Activated CD4-positive, alpha-beta T cell treated with anti-CD3 and anti-CD28 coated beads, Interleukin-2, amount 50 U/mL, for 24 hours (primary cell): ENCODE measurements at regions not wholly inside any gene's neighbourhood (a gene's known extent, or its start where the extent isn't known, plus 50 kb on each side); places are given as distances from the start of the nearest gene placed in this dataset.
"Not testable (repeated sequence)": the region's sequence is repeated elsewhere in the genome, so short reads cannot be mapped to it uniquely, and the experiment has no call there.

Experiments
- DNase-seq, 2 donors: peaks; one replicate each; pipeline ENCODE4 v3.0.0-alpha.2; 2020; ENCODE audit warnings: low read depth in 1 of 2, low spot score in 1 of 2

DNA sequence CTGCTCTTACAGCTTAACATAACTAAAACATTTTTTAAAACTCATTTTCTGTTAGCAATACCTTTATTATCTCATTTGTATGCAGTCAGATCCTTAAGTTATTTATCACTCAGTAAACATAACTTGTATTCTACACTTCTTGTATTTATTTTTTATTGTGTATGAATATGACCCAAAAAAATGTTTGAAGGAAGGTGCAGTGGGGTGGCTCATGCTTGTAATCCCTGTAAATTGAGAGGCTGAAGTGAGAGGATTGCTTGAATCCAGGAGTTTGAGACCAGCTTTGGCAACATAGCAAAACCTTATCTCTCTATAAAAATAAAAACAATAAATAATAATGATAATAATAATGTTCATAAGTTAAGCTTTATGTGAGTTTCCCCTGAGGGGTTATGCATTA lies 1004.8 kb downstream of the SLITRK5 start:
- no peak for DNase-seq

DNA sequence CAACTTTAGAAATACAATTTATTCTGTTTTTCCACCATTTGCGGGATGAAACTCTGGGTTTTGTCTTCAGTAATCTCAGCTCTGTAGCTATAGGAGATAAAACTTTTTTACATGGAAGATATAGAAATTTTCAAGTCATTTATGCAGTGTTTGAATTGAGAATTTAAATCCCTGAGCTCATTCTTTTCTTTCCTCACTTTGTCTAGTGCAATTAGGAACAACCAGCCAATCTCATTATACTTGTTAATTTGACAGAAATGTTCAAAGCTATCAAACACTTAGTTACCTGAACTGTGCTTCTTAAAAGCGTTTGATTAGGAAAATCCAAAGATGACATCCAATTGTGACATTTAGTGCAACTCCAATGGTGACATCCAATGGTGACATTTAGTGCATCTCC lies 1014.3 kb downstream of the SLITRK5 start:
- no peak for DNase-seq

DNA sequence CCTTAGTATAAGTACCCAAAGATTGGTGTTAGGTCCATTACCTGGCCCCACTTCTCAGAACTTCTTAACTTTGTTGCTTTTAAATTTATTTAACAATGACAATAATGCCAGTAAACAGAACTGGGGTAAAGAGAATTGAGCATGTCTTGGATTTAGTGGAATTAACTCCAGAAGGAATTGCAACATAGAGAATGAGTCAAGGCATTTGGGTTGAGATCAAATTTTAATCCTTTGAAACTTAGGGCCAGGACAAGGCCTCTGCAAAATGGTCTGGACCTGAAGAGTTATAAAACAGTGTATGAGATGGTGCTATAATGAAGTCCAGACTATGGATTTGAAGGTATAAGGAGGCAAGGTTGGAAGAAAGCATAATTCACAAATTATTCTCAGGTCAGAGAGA lies 1030.4 kb downstream of the SLITRK5 start:
- no peak for DNase-seq

DNA sequence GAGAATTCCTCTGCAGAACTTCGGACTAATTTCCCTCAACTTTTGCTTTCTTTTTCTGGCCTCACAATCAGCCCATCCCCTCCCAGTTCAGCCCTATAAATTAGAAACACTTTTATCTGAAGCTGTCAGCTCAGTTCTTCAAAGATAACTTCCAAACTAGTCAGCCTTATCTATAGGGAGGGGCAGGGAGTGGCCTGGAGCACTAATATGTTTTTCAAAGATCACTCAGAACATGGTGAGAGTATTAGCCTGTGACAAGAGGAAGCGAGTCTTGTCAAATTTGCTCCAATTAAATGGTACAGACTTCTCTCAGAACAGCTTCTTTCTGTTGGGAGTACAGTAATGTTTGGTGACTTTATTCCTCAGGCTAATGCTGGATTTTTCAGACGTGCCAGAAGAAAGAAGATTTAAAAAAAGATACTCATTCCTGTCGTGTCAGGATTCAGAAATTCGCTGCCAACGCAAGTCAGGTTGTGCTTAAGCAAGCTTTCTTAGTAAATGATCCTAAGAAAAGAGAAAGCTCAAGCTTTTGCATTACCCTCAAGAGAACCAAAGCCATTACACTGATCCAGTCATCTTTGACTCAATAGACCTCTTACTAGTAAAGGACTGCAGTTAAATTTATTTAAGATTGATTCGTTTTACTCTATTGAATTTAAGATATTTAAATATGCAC lies 1033.6 kb downstream of the SLITRK5 start:
- DNase-seq, result no peak

DNA sequence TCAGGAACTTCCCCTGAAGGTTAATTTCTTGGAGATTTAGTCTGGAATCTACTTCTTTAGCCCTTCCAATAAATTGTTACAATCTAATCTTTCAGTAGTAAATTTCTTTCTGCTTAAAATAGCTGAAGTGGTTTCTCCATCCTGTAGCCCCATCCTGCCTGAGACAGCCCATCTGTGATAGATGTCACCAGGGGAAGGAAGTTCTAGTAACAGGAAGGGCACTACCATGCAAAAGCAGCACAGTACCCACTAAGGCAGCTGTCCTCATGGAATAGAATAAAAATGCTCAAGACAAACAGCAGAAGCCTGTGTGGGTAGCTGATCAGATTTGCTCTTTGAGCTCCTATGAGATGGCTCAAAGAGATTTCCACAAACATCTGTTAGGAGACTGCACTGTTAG lies 1036.5 kb downstream of the SLITRK5 start:
- no peak for DNase-seq

DNA sequence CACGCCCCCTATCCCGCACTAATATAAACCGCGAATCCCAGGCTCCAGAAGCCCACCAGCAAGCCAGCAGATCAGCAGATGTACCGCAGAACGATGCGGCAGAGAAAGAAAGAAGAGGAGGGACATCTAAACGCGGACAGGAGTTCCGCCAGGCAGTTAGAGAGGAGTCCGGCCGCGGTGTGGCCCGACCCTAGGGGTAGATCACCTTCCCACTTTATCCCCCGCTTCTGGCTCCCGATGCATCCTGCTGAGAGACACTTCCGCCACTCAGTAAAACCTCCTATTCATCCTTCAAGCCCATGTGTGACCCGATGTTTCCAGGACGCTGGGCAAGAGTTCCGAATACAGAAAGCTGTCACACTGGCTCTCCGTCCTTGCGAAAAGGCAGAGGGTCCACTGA lies 1046.8 kb downstream of the SLITRK5 start:
- DNase-seq, result no peak

DNA sequence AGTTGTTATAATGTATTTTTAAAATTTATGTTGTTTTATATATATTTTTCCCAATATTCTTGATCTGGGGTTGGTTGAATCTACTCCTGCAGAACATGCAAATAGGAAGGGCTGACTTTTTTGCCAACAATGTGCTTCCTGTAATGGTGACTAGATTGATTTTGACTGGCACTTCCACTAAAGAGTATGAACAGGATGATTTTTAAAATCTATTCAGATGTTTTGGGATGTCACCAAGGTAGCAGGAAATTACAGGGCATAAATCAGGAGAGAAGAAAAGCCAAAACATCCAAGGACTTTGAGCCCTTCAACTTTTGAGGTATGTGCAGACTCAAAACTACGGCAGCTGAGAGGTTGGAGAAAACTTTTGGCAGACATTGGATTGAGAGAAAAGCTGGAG lies 1047.6 kb downstream of the SLITRK5 start:
- DNase-seq, result no peak

DNA sequence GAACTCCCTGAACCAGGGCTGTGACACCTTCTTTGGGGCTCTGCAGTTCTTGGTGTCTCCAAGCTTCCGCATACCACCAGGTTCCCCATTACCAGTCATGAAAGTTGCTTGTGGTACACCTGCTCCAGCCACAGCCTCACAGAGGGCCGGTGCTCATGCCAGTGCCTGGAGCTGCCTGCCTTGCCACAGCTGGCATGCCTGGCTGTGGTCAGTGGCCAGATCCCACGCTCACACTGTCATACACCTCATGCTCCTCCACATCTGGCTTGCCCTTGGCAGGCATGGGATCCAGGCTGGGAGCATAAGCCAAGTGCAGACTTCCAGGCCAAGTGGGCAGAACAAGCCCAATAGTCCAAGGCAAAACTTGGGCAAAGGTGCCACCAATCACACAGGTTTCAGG lies 1054.9 kb downstream of the SLITRK5 start:
- no peak for DNase-seq

DNA sequence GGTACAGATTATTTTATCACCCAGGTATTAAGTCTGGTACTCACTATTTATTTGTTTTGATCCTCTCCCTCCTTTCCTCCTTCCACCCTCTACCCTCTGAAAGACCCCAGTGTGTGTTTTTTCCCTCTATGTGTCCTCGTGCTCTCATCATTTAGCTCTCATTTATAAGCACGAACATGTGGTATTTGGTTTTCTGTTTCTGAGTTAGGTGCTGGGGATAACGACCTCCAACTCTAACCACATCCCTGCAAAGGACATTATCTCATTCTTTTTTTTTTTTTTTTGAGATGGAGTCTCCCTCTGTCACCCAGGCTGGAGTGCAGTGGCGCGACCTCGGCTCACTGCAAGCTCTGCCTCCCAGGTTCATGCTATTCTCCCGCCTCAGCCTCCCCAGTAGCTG lies 1056.1 kb downstream of the SLITRK5 start:
- DNase-seq, result not testable (repeated sequence)

DNA sequence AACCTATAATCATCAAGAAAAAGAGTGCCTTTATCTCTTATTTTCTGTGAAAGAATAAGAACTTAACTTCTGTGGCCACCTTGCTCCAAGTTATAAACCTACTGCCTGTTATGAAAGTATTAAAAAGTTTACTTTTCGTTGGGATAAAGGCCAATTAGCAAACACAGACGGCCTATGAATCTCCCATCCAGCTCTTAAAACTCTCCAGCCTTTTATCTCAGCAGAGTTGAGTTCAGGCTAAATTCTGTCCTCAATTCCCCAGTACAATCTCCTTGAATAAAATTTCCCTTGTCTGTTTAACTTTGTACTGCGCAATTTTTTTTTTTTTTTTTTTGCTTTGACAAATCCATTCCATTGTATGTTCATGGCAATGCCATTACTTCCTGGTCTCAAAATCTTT lies 1058.4 kb downstream of the SLITRK5 start:
- no peak for DNase-seq

DNA sequence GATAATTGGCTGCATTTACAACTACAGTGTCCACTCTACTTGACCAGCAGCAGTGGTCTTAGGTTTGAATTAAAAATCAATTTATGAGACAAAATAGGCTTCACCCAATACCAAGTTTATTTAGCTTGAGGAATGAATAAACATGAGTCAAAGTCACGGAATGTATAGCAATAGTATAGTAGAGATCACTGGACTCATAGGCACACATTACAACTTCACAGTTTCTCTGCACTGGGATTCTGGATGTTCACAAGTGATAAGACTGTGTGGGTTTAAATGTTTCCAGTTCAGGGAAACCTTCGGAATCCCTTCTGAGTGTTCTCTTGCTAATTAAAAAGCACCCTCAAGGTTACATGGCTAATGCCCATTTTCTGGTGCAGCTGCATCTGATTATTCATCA lies 1064.9 kb downstream of the SLITRK5 start:
- no peak for DNase-seq

DNA sequence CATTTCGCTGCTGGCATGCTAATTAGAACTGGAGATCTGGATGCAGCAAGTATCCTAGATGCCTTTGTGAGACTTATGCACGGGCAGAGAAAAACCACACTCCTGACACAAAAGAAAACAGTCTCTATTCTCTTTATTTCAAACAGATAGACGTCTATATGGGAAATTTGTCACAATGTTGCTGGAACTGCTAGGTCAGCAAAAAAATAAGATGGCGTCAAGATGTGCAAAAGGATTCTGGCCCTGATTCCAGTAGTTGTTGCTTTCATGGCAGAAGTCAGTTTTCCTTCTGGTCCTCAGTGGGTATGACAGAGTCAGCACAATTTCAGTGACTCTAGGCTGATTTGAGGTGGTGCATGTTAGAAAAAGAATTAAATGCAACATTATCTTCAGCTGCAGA lies 1068.0 kb downstream of the SLITRK5 start:
- no peak for DNase-seq

DNA sequence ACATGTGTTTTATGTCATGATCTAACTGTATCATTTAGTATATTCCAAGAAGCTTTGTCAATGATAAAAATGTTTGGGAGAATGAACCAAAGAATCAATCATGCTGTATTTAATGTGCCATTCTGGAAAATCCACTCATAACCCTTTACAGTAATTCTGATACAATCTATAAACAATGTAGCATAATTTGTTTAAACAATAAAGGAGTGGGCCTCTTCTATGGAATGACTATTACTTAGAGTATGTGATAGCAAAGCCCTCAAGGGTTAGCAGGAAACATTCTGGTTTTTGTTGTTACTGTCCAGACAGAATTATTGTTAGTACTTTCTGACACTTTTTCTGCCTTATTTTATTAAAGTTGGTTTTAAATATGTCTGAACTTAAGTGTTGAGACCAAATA lies 1073.1 kb downstream of the SLITRK5 start:
- no peak for DNase-seq

DNA sequence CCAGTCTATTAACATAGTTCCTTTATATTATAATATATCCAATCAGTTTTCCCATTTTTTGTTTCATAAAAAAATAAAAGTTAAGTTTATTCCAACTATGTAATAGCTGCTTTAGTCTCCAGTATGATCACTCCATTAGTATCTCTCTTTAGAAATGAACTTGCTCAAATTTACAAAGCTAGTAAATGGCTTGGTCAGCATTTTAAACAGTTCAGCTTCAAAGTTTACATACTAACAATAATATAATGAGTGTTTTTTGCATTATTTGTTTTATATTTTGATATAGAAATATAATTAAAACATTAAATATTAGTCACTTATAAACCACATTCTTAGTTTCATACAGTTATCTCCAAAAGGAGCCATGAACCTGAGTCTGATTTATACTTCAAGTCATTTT lies 1073.8 kb downstream of the SLITRK5 start:
- DNase-seq, result no peak

DNA sequence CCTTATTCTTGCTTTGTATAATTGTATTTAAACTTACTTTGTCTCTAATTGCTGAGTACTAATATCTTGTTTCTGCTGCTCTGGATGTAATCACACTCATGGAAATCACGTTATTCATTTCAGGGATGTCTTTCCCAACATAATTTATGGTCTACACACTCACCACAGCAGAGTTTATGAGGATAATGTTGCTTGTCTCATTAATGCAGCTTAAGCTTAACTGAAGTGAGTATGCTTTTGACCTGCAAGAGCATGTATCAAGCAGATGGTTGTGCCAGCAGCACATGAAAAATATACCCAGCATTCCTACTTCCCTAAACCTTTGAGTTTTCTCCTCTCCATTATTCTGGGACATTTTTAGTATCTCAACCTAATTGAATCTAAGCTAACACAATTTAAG lies 1080.9 kb downstream of the SLITRK5 start:
- no peak for DNase-seq

DNA sequence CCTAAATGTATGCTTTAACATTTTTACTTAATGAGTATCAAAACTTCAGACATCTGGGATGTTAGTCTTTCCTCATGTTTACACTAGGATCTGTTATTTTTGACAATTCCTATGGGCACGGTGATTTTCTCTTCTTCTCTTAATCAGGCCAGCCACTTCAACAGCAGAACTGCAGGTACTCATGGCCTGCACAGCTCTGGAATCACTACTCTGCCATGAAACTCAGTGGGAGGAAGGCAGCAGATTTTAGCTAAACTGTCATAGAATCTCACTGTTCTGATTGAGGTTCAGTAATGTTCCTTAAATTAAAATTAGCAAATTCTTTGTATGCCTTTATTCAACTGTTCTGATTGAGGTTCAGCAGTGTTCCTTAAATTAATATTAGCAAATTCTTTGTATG lies 1083.0 kb downstream of the SLITRK5 start:
- no peak for DNase-seq

DNA sequence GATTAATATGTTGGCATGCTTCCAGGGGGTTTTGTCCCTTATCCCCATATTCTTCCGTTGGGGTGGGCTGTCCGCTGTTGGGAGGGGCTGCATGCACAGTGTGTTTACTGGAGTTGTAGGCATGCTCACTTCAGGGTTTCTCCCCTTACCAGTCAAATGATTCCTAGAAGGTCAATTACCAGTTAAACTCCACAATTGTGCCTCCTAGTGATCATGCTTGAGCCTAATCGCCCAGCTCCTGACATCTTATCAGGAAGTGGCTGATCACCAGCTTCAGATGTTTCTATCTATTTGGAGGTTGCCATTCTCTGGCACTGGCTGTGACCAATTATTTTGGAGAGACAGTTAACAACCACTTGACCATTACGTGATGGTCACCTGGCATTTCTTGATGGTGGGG lies 1090.0 kb downstream of the SLITRK5 start:
- no peak for DNase-seq

DNA sequence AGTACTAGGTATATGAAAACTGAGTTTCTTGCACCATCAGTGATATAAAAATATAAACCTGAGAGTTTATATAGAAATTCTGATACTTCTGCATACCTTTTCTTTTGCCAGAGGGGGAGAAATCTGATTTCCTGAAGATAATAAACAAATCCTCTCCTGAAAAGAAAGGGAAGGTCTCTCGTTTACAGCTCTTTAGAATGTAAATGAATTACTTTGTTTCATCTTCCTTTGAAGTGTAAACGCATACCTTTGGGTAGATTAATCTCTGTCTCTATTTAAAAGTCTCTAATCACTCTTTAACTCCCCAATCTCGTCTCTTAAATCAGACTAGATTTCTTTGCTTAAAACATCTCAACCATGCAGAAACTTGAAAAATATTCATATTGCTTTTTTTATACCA lies 1092.9 kb downstream of the SLITRK5 start:
- DNase-seq, result no peak

DNA sequence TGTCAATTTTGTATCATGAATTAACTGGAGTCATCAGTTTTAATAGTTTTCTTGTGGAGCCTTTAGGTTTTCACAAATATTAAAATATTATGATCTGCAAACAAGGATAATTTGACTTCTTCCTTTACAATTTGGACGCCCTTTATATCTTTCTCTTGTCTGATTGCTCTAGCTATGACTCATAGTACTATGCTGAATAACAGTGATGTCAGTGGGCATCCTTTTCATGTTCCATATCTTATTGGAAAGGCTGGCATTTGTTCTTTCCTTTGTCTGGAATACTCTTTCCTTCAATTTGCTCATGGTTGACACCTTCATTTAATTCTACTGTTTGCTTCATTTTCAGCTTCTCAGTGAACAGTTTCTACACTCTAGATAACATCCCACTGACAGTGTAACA lies 1129.3 kb downstream of the SLITRK5 start:
- no peak for DNase-seq

DNA sequence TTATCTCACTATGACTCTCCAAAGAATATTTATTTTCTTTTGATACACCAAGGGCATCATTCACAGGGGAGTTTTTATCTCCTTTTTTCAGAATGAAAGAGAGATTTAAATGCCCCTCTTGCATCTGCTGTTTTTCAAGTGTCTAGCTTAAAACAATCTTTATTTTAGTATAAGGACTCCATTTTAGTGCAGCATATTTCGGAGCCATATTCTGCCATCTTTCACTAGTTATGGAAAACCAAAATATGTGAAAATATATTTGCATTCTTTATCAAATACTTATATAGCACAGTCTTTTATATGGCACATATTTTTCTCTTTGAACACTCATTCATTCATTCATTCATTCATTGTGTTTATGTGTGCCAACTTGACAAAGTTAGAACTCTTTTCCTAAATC lies 1130.2 kb downstream of the SLITRK5 start:
- DNase-seq, result no peak

DNA sequence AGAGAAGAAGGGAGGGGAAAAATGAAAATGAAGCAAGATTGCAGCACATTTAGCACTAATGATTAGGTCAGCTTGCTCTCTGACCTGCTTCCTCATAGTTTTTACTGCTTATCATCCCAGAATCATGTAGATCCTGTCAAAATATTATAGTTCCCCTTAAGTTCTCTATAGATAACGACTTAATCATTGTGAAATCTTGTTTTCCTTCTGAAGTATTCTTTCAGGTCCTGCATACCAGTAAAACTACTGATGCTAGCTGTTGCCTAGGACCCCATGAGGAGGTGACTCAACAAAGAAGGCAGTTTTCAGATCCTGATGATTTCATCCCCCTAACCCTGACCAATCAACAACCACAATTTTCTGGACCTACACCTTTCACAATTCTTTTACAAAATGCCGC lies 1131.7 kb downstream of the SLITRK5 start:
- DNase-seq, result no peak

DNA sequence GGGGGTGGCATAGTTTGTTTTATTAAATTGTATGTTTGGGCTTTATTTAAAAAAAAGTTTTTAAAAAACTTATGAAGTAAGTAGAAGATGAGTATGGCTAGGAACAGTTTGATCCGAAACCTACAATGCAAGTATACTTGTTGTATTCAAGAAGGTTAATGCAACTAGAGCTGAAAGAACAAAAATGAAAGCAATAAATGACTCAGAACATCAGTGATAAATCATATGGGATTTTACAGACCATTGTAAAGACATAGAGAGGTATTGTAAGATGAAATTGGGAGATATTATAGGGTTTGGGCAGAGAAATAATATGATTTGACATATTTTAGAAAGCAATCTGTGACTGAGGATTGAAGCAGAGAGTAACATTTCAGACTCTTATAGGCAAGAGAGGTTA lies 1135.3 kb downstream of the SLITRK5 start:
- DNase-seq, result no peak

DNA sequence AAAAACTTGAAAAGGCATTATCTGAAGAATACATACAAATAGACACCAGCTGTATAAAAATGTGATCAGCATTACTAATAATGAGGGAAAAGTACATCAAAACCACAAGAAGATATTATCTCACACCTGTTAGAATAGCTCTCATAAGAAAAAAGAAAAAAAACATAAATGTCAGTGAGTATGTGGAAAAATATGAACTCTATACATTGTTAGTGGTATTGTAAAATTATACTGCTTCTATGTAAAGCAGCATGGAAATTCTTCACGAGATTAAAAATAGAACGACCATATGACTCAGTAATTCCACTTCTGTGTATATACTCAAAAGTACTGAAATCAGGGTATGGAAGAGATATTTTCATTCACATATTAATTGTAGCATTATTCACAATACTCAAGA lies 1146.4 kb downstream of the SLITRK5 start:
- DNase-seq, result no peak

DNA sequence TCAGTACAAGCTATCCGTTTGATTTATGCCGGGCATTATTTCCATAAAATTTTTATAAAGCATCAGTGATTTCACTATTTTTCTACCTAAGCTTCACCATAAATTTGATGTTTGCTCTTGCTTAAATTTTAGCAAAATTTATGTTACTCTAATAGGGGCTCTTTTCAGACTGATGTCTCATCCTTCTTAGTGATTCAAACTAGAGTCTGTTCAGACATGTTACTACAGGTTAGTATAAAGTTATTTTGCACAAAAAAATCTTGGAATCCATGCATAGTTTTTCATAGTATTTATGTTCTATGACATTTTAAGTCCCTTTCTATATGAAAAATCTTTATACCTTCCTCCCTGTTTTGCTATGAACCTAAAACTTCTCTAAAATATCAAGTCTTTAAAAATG lies 1151.9 kb downstream of the SLITRK5 start:
- DNase-seq, result no peak
